H1 (cell line): ENCODE measurements at regions not wholly inside any gene's neighbourhood (a gene's known extent, or its start where the extent isn't known, plus 50 kb on each side); places are given as distances from the start of the nearest gene placed in this dataset.

Experiments used
- CHD2 ChIP-seq: IDR thresholded peaks from 2 replicates; pipeline ENCODE4 v1.6.1; 2012; ENCODE audit warnings: low read length, improper control_type of control experiment
- HDAC6 ChIP-seq: IDR thresholded peaks from one replicate; pipeline ENCODE4 v1.7.1; 2012; ENCODE audit warnings: low read depth, mild to moderate bottlenecking, inconsistent platforms, low read length, moderate library complexity

GRCh38 chr15:55088207-55088606 is 108.5 kb downstream of the RSL24D1 start (continued):
- TF ChIP-seq HDAC6, result no peak
- TF ChIP-seq CHD2, result no peak
